ENCODE measurements at regions not wholly inside any gene's neighbourhood (a gene's known extent, or its start where the extent isn't known, plus 50 kb on each side); places are given as distances from the start of the nearest gene placed in this dataset.
"Not testable (repeated sequence)": the region's sequence is repeated elsewhere in the genome, so short reads cannot be mapped to it uniquely, and the experiment has no call there.

- DNase-seq = no peak
These were observed 591.1 kb downstream of the GBE1 start for GRCh38 chr3:81170298-81170697.

- DNase-seq = no peak
These were observed 596.6 kb downstream of the GBE1 start for GRCh38 chr3:81164806-81165205.

GRCh38 chr3:81161851-81162250 is 599.6 kb downstream of the GBE1 start:
- no peak for DNase-seq

DNA sequence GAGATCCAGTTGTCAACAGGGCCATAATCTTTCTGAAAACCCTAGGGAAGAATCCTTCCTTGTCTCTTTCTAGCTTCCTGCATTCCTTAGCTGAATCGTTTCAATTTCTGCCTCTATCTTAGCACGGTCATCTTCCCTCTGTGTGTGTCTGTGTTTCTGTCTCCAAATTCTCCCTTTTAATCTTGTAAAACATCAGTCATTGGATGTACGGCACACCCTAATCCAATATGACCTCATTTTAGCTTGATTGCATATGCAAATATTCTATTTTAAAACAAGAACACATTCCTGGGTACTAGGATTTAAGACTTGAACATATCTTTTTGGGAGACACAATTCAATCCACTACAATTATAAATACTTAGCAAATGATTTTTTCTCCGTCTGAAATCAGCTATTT is 600.3 kb downstream of the GBE1 start:
- DNase-seq = no peak

- DNase-seq = no peak
These were observed 606.8 kb downstream of the GBE1 start for GRCh38 chr3:81154611-81155143.

DNA sequence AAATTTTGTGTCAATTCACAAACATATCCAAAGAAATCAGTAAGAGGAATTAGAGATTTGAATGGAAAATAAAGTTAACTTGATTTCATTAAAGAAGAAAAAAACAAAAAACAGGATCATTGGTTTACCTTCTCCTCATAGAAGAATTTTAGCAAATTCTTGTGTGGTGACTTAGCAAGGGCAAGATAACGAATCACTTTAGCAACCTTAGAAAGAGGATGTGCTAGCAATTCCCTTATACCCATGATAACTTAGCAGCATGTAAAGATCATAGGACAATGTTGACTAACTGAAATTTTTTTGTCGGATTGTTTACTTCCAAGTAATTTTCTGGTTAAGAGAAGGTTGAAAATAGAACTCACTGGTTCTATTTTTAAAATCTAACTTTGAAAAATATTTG is 609.3 kb downstream of the GBE1 start:
- DNase-seq = no peak

- DNase-seq = no peak
These were observed 628.5 kb downstream of the GBE1 start for GRCh38 chr3:81132995-81133394.

DNA sequence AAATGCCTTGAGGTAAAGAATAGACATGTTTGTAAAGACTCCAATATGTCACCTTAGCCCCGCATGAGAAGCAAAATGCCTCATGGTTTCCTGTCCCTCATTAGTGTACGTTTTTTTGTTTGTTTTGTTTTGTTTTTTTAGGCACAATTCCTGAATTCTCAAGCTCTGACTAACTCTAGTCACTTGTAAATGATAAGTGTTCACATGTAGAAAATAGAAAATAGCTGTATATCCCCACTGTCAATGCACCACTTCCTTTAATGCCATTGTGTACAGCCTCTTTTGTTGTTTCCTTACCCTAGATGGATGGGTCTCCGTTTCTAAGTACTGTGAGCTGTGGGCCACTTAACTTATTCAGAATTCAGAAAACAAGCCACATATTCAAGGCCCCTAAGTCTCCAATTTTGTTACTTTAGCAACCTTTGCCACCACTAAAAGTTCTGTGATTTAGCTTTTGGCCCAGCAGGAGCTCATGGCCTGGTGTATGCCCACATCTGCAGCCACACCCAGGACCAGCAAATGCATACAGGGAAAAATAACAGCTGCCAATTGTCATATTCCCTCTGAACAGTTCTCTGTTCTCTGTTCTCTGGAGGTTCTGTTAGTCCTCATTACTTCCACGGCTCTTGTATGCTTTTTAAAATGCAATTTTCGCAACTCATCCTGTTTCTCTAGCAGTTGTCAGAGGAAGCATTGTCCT is 655.5 kb downstream of the GBE1 start:
- DNase-seq = no peak

- DNase-seq = no peak
These were observed 656.2 kb downstream of the GBE1 start for GRCh38 chr3:81105206-81105605.

- DNase-seq = no peak
These were observed 663.6 kb downstream of the GBE1 start for GRCh38 chr3:81097889-81098288.

GRCh38 chr3:81095956-81096355 is 665.5 kb downstream of the GBE1 start:
- no peak for DNase-seq

- no peak for DNase-seq
These were observed 666.5 kb downstream of the GBE1 start for GRCh38 chr3:81094986-81095385.

GRCh38 chr3:81087607-81088006 is 673.8 kb downstream of the GBE1 start:
- no peak for DNase-seq

GRCh38 chr3:81086348-81086747 is 675.1 kb downstream of the GBE1 start:
- DNase-seq = no peak

- no peak for DNase-seq
These were observed 680.8 kb downstream of the GBE1 start for GRCh38 chr3:81080608-81081007.

DNA sequence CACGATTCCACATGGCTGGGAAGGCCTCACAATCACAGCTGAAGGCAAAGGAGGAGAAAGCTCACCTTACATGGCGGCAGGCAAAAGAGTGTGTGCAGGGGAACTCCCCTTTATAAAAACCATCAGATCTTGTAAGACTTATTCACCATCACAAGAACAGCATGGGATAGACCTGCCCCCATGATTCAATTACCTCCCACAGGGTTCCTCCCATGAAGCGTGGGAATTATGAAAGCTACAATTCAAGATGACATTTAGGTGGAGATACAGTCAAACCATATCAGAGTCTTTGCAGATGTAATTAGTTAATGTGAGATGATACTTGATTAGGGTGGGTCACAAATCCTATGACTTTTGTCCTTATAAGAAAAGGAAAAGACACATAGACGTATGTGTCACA is 688.9 kb downstream of the GBE1 start:
- DNase-seq = no peak

GRCh38 chr3:81068546-81068945 is 692.9 kb downstream of the GBE1 start:
- DNase-seq = no peak

DNA sequence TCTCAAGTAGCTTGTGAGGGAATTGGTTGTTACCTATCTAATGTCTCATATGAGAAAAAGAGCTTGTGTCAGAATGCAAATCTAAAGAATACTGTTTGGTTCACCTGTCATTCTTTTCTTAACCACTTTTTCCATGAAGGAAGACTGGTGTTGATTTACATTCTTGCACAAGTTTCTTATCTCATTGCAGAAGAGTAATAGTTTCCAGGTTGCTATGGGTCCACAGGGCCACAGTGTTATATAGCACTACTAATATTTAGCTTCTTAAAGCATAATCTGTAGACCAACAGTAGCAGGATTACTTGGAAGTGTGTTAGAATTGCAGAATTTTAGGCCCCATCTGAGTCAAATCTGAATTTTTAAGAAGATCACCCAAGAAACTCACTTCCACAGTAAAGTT is 697.5 kb downstream of the GBE1 start:
- DNase-seq = no peak

DNA sequence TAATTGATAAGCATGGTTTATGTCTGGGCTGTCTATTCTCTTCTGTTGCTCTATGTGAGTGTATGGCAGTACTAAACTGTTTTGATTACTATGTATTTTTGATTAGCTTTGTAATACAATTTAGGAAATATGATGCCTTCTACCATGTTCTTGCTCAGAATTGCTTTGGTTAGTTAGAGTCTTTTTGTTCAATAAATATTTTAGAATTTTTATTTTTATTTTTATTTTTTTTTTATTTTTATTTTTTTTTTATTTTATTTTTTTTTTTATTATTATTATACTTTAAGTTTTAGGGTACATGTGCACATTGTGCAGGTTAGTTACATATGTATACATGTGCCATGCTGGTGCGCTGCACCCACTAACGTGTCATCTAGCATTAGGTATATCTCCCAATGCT is 710.3 kb downstream of the GBE1 start:
- not testable (repeated sequence) for DNase-seq

DNA sequence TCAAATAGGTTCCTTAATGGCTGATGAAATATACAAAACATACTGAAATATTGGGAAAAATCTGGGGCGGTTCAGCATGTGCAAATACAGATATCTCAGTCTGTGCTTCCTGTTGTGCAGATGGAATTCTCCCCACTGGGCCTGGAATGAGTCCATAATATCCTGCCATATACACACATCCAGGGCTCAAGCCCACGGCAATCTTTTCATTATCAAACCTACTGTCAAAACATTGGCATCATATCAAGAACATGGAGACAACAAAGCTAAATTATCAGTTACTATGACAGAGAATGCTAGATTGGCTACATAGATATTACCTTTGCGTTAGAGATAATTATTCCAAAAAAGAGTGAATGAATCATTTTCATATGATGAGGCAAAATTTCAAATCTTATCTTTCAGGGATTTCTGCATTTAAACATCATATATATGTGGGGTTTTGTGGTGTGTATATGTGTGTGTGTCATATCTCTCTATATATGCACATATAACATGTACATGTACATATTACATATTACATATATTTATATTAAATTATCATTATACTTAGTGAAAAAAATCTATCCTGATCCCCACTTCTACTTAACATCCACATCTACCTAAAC is 713.3 kb downstream of the GBE1 start:
- DNase-seq = no peak

DNA sequence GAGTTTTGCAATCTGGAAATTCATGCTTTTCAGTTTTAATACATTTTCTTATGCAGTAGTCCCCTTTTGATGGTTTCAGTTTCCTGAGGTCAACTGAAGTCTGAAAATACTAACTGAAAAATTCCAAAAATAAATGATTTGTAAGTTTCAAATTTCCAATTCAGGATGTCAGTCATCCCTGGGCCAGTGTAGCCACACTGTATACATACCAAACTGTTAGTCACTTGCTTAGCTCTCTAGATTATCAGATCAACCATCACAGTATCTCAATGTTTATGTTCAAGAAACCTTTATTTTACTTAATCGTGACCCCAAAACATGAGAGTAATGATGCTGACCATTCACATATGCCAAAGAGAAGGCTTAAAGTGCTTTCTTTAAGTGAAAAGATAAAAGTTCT is 715.5 kb downstream of the GBE1 start:
- DNase-seq = no peak

DNA sequence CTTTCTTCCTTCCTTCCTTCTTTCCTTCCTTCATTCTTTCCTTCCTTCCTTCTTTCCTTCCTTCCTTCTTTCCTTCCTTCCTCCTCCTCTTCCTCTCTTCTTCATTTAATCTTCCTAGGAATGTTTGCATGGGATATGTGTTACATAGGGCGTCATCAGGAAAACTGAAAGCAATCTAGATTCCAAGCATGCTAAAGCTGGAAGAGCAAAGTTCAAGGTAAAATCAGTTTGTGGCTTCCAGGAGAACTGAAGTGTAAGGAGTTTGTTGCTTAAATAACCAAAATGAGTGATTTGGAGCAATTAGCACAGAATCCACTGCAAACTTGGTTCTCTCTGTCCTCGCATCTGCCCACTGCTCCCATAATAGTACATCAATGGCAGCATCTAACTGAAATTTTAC is 716.2 kb downstream of the GBE1 start:
- DNase-seq = no peak

- DNase-seq = no peak
These were observed 717.7 kb downstream of the GBE1 start for GRCh38 chr3:81043660-81044199.

DNA sequence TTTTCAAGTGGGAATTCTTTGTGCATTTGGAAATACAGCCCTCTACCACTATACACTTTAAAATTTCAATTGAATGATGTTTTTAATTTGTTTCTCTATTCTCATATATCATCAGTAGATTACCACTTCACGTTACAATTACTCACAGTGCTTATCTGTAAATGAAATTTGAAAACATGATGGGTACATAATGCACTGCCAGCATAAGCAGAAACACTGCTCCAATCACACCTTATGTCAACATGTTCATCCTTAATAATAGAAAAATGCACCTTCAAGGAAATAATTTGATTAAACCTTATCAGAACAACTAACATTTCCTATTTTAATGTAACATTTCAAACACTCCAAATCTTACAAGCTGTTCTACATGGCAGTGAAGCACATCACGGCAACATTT is 718.4 kb downstream of the GBE1 start:
- DNase-seq = no peak

GRCh38 chr3:81041331-81041730 is 720.1 kb downstream of the GBE1 start:
- DNase-seq = no peak

All from inflammatory macrophage treated with lipopolysaccharide for 4 hours (primary cell).